ENCODE measurements at regions not wholly inside any gene's neighbourhood (a gene's known extent, or its start where the extent isn't known, plus 50 kb on each side); places are given as distances from the start of the nearest gene placed in this dataset.

DNA sequence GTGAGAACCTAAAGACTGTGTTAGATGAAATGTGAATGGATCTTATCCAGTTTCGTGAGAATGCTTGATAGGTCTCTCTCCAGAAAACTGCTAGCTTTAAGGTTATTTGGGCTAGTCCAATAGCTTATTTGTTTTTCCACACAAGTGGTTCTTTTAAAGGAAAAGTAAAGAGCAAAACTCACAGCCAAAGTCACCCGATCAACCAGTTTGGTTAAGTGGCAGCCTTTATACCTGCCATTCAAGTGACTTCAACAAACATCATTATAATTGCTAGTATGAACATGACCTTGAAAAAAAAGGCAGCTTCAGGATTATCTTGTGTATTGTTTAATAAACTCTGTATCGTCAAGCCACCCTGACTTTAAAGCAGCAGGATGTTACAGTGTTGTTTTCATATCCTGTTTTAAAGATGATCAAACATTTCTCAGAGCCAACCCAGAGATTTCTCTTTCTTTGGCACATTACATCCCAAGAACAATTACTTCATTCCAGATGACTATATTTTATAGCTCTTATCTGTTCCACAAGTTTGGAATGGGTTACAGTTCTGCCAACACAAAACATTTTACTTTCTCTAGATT is 253.4 kb downstream of the EPHA7 start:
- no peak for TF ChIP-seq MXI1 (conservative IDR thresholded peaks at IDR 0.05; ENCODE audit: poor library complexity, severe bottlenecking)
- TF ChIP-seq, protein P1, sequence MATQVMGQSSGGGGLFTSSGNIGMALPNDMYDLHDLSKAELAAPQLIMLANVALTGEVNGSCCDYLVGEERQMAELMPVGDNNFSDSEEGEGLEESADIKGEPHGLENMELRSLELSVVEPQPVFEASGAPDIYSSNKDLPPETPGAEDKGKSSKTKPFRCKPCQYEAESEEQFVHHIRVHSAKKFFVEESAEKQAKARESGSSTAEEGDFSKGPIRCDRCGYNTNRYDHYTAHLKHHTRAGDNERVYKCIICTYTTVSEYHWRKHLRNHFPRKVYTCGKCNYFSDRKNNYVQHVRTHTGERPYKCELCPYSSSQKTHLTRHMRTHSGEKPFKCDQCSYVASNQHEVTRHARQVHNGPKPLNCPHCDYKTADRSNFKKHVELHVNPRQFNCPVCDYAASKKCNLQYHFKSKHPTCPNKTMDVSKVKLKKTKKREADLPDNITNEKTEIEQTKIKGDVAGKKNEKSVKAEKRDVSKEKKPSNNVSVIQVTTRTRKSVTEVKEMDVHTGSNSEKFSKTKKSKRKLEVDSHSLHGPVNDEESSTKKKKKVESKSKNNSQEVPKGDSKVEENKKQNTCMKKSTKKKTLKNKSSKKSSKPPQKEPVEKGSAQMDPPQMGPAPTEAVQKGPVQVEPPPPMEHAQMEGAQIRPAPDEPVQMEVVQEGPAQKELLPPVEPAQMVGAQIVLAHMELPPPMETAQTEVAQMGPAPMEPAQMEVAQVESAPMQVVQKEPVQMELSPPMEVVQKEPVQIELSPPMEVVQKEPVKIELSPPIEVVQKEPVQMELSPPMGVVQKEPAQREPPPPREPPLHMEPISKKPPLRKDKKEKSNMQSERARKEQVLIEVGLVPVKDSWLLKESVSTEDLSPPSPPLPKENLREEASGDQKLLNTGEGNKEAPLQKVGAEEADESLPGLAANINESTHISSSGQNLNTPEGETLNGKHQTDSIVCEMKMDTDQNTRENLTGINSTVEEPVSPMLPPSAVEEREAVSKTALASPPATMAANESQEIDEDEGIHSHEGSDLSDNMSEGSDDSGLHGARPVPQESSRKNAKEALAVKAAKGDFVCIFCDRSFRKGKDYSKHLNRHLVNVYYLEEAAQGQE (IDR thresholded peaks at IDR 0.05; ENCODE audit: borderline replicate concordance) = no peak
- TF ChIP-seq, protein P2, sequence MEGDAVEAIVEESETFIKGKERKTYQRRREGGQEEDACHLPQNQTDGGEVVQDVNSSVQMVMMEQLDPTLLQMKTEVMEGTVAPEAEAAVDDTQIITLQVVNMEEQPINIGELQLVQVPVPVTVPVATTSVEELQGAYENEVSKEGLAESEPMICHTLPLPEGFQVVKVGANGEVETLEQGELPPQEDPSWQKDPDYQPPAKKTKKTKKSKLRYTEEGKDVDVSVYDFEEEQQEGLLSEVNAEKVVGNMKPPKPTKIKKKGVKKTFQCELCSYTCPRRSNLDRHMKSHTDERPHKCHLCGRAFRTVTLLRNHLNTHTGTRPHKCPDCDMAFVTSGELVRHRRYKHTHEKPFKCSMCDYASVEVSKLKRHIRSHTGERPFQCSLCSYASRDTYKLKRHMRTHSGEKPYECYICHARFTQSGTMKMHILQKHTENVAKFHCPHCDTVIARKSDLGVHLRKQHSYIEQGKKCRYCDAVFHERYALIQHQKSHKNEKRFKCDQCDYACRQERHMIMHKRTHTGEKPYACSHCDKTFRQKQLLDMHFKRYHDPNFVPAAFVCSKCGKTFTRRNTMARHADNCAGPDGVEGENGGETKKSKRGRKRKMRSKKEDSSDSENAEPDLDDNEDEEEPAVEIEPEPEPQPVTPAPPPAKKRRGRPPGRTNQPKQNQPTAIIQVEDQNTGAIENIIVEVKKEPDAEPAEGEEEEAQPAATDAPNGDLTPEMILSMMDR (IDR thresholded peaks at IDR 0.05; ENCODE audit: poor library complexity, severe bottlenecking) = no peak
- no peak for TF ChIP-seq POLR2AphosphoS5 (IDR thresholded peaks at IDR 0.05)
- no peak for TF ChIP-seq EZH2 (IDR thresholded peaks at IDR 0.05; ENCODE audit: borderline replicate concordance, insufficient read depth, low read length, poor library complexity, severe bottlenecking)
- no peak for TF ChIP-seq EP300 (conservative IDR thresholded peaks at IDR 0.05; ENCODE audit: poor library complexity, severe bottlenecking)
